ENCODE measurements at regions not wholly inside any gene's neighbourhood (a gene's known extent, or its start where the extent isn't known, plus 50 kb on each side); places are given as distances from the start of the nearest gene placed in this dataset.
"Not testable (repeated sequence)": the region's sequence is repeated elsewhere in the genome, so short reads cannot be mapped to it uniquely, and the experiment has no call there.

DNA sequence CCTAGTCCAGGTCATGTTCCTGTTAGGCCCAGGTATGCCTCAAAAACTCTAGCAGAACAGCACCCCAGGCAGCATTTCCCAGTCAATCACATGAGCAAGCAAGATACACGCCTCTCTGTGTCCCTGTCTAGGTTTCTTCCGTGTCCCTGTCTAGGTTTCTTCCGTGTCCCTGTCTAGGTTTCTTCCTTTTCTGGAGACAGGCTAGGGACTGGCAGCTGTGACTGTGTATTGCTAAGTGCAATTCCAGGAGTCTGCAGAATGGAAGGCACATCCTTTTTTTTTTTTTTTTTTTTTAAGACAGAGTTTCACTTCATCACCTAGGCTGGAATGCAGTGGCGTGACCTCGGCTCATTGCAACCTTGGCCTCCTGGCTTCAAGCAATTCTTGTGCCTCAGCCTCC lies 77.6 kb downstream of the SETD4 start:
- H3K4me3 ChIP-seq (ENCODE audit: low read depth, low read length), result no peak overlapping the region
- no peaks in the 10 kb centered on the region for H3K27me3 ChIP-seq (ENCODE audit: control insufficient read depth, insufficient read depth, low read length)
- H3K9ac ChIP-seq (ENCODE audit: low read depth, low read length), result no peak overlapping the region
- H3K36me3 ChIP-seq (ENCODE audit: control insufficient read depth, insufficient read depth, low read length), result no peaks in the 10 kb centered on the region
- peaks cover 7% of the 10 kb centered on the region; the same call in 1 of the 2 replicates for H3K9me3 ChIP-seq (ENCODE audit: control insufficient read depth, insufficient read depth, low read length)
- H3K27ac ChIP-seq (ENCODE audit: low read depth, low read length), result no peak overlapping the region
- no peaks in the 10 kb centered on the region for H3K4me1 ChIP-seq (ENCODE audit: control insufficient read depth, insufficient read depth, low read length)

DNA sequence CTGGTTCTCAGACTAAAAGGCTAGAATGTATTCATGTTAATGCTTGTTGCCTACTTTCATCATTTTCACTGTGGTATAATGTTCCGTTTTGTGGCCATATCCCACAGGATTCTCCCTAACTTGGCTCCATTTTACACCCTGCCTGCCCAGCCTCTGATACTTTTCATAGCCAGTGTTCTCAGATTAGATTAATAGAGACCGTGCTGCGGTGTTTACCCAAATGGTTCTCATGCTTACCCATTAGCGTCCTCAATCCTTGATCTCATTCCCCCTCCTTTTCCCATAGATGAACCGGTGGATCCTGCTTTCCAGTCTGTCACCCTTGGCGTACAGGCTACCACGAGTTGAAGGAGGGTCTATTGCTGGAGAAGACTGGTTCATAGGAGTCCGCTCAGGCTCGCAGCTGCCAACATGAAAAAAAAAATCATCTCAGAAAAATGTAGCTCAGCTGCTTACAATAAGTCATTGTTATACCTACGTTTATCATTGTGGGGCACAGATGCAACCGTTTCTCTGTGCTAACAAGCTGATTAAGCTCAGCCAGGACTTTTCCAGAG lies 78.7 kb downstream of the SETD4 start:
- H3K9ac ChIP-seq (ENCODE audit: low read depth, low read length), result no peak overlapping the region
- H3K4me3 ChIP-seq (ENCODE audit: low read depth, low read length), result no peak overlapping the region
- no peaks in the 10 kb centered on the region for H3K36me3 ChIP-seq (ENCODE audit: control insufficient read depth, insufficient read depth, low read length)
- no peak overlapping the region for H3K27ac ChIP-seq (ENCODE audit: low read depth, low read length)
- no peaks in the 10 kb centered on the region for H3K4me1 ChIP-seq (ENCODE audit: control insufficient read depth, insufficient read depth, low read length)
- H3K9me3 ChIP-seq (ENCODE audit: control insufficient read depth, insufficient read depth, low read length), result peaks cover 10% of the 10 kb centered on the region; the same call in 1 of the 2 replicates
- H3K27me3 ChIP-seq (ENCODE audit: control insufficient read depth, insufficient read depth, low read length), result no peaks in the 10 kb centered on the region

DNA sequence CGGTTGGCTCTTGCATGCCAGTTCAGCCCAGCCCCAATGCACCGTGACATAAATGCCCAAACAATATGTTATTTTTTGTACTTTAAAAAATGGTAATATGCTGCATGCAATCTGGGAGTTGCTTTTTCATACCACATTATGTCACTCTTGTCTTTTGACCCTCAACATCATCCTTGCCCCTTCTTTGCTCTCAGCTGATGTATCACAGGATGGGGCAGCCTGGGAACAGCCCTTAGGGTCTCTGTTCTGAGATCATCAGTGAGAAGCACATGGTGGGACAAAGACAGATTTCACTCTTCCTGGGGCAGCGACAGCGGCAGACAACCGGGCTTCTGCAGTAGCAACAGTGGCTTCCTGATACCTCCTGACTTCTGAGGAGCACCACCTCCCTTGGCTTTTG lies 79.5 kb downstream of the SETD4 start:
- peaks cover 10% of the 10 kb centered on the region; the same call in 1 of the 2 replicates for H3K9me3 ChIP-seq (ENCODE audit: control insufficient read depth, insufficient read depth, low read length)
- H3K27me3 ChIP-seq (ENCODE audit: control insufficient read depth, insufficient read depth, low read length), result no peaks in the 10 kb centered on the region
- no peak overlapping the region for H3K27ac ChIP-seq (ENCODE audit: low read depth, low read length)
- H3K36me3 ChIP-seq (ENCODE audit: control insufficient read depth, insufficient read depth, low read length), result no peaks in the 10 kb centered on the region
- H3K4me1 ChIP-seq (ENCODE audit: control insufficient read depth, insufficient read depth, low read length), result no peaks in the 10 kb centered on the region
- H3K4me3 ChIP-seq (ENCODE audit: low read depth, low read length), result no peak overlapping the region
- no peak overlapping the region for H3K9ac ChIP-seq (ENCODE audit: low read depth, low read length)

DNA sequence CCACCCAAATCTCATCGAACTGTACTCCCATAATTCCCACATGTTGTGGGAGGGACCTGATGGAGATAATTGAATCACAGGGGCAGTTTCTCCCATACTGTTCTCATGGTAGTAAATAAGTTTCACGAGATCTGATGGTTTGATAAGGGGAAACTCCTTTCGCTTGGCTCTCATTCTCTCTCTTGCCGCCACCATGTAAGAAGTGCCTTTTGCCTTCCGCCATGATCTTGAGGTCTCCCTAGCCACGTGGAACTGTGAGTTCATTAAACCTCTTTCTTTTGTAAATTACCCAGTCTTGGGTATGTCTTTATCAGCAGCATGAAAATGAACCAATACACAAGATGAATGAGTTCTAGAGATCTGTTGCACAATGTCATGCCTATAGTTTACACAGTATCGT lies 82.5 kb downstream of the SETD4 start:
- H3K4me1 ChIP-seq (ENCODE audit: control insufficient read depth, insufficient read depth, low read length); H3K9ac ChIP-seq (ENCODE audit: low read depth, low read length); H3K27me3 ChIP-seq (ENCODE audit: control insufficient read depth, insufficient read depth, low read length); H3K27ac ChIP-seq (ENCODE audit: low read depth, low read length); H3K4me3 ChIP-seq (ENCODE audit: low read depth, low read length); H3K36me3 ChIP-seq (ENCODE audit: control insufficient read depth, insufficient read depth, low read length): not testable (repeated sequence)
- H3K9me3 ChIP-seq (ENCODE audit: control insufficient read depth, insufficient read depth, low read length), result peaks cover 10% of the 10 kb centered on the region; the same call in 1 of the 2 replicates

DNA sequence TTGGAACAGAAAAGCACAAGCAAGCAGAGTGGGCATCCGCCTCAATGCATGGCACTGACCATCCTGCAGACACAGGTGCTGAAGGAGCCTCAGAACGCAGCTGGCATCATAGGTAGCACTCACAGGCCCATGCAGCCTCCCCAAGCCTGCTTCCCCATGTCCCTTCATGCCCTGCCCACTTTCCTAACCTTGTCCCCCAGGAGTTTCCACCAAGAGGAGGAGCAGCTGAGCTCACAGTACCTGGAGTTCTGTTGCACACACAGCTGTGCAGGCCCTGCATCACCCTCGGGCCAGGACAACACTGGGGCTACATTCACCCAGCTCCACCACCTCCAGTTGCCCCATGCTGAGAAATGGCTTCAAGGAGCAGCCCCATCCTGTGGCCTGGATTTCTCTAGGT lies 83.4 kb downstream of the SETD4 start:
- no peaks in the 10 kb centered on the region for H3K36me3 ChIP-seq (ENCODE audit: control insufficient read depth, insufficient read depth, low read length)
- H3K4me1 ChIP-seq (ENCODE audit: control insufficient read depth, insufficient read depth, low read length), result no peaks in the 10 kb centered on the region
- H3K27me3 ChIP-seq (ENCODE audit: control insufficient read depth, insufficient read depth, low read length), result no peaks in the 10 kb centered on the region
- H3K9me3 ChIP-seq (ENCODE audit: control insufficient read depth, insufficient read depth, low read length), result peaks cover 10% of the 10 kb centered on the region; the same call in 1 of the 2 replicates
- no peak overlapping the region for H3K4me3 ChIP-seq (ENCODE audit: low read depth, low read length)
- H3K27ac ChIP-seq (ENCODE audit: low read depth, low read length), result no peak overlapping the region
- H3K9ac ChIP-seq (ENCODE audit: low read depth, low read length), result no peak overlapping the region

DNA sequence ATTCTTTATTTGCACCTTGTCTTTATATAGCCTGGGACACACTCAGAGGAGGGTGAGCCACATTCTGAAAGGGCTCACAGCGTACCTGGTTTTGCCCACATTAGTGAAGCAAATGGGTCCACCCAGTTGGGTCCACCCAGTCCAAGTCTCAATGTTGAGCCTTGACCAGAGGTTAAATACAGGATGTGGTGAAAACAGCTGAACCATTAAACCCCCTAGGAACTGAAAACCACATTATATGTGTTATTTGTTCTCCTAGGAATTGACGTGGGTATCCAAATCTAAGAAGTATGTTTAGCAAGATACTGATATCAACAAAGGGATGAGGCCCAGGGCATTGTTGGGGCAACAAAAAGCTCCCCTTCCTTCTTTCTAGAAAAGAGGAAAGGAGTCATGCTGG lies 83.8 kb downstream of the SETD4 start:
- no peaks in the 10 kb centered on the region for H3K36me3 ChIP-seq (ENCODE audit: control insufficient read depth, insufficient read depth, low read length)
- no peaks in the 10 kb centered on the region for H3K4me1 ChIP-seq (ENCODE audit: control insufficient read depth, insufficient read depth, low read length)

DNA sequence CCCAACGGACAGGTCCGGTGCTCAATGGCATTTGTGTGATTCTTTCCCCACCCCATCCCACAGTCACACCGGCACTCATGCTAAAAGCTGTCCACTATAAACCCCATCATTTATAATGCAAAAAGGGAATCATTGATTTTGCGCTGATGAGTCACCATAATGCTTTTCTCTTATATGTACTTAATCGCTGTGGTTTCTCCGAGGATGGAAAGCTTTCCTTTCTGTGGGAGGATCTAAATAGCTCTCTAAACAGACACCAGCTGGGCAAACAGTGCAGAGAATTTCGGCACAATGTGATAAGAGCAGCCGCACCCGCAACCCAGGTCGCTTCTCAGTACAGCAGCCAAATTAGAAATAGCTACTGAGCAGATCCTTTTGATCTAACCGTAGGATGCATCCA lies 85.6 kb downstream of the SETD4 start:
- H3K4me1 ChIP-seq (ENCODE audit: control insufficient read depth, insufficient read depth, low read length), result no peaks in the 10 kb centered on the region
- no peak overlapping the region for H3K9ac ChIP-seq (ENCODE audit: low read depth, low read length)
- H3K27me3 ChIP-seq (ENCODE audit: control insufficient read depth, insufficient read depth, low read length), result no peaks in the 10 kb centered on the region
- H3K4me3 ChIP-seq (ENCODE audit: low read depth, low read length), result no peak overlapping the region
- H3K36me3 ChIP-seq (ENCODE audit: control insufficient read depth, insufficient read depth, low read length), result no peaks in the 10 kb centered on the region
- H3K9me3 ChIP-seq (ENCODE audit: control insufficient read depth, insufficient read depth, low read length), result peaks cover 10% of the 10 kb centered on the region; the same call in 1 of the 2 replicates
- no peak overlapping the region for H3K27ac ChIP-seq (ENCODE audit: low read depth, low read length)

More for the DNA sequence above, 83.8 kb downstream of the SETD4 start:
- Histone ChIP-seq H3K27me3 (ENCODE audit: control insufficient read depth, insufficient read depth, low read length) (no peaks in the 10 kb centered on the region), H3K27ac (ENCODE audit: low read depth, low read length) (no peak overlapping the region), H3K4me3 (ENCODE audit: low read depth, low read length) (no peak overlapping the region), H3K9me3 (ENCODE audit: control insufficient read depth, insufficient read depth, low read length) (peaks cover 10% of the 10 kb centered on the region; the same call in 1 of the 2 replicates), H3K9ac (ENCODE audit: low read depth, low read length) (no peak overlapping the region)

DNA sequence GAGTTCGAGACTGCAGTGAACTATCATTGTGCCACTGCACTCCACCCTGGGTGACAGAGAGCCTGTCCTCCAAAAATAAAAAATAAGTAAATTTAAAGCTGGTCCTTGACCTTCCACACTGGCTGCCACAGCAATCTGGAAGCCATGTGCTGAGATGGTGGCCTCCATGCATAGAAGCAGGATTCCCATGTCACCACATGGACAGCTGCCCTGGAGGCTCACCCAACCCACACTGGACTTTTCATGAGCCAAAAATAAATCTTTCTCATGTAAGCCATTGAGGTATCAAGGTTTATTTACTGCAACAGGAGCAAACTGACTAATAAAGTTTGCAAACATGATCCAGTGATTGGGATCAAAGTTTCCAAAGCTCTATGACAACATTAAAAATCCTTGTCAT lies 88.5 kb downstream of the SETD4 start:
- H3K27me3 ChIP-seq (ENCODE audit: control insufficient read depth, insufficient read depth, low read length), result no peaks in the 10 kb centered on the region
- no peaks in the 10 kb centered on the region for H3K4me1 ChIP-seq (ENCODE audit: control insufficient read depth, insufficient read depth, low read length)
- no peaks in the 10 kb centered on the region for H3K9me3 ChIP-seq (ENCODE audit: control insufficient read depth, insufficient read depth, low read length)
- H3K4me3 ChIP-seq (ENCODE audit: low read depth, low read length), result no peak overlapping the region
- no peak overlapping the region for H3K27ac ChIP-seq (ENCODE audit: low read depth, low read length)
- H3K9ac ChIP-seq (ENCODE audit: low read depth, low read length), result no peak overlapping the region
- no peaks in the 10 kb centered on the region for H3K36me3 ChIP-seq (ENCODE audit: control insufficient read depth, insufficient read depth, low read length)

DNA sequence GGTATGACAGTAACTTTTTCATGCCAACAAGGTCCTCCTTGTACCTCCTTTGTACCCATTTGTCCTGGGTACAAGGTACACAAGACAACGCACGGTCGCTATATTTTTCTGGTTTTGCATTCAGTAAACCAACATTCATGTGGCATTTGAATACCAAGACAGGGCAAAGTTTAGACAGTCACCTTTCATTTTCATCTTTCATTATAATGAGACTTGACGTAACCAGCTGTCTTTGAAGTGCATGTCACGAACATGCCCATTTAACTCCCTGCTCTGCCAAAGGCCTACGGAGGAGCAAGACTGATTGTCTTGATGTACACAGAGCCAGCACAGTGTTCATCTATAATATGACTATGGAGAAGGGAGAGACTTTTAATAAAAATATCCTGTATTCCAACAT lies 91.0 kb downstream of the SETD4 start:
- Histone ChIP-seq H3K4me3 (ENCODE audit: low read depth, low read length) (no peak overlapping the region), H3K4me1 (ENCODE audit: control insufficient read depth, insufficient read depth, low read length) (no peaks in the 10 kb centered on the region), H3K9ac (ENCODE audit: low read depth, low read length) (no peak overlapping the region), H3K36me3 (ENCODE audit: control insufficient read depth, insufficient read depth, low read length) (no peaks in the 10 kb centered on the region), H3K27ac (ENCODE audit: low read depth, low read length) (no peak overlapping the region), H3K9me3 (ENCODE audit: control insufficient read depth, insufficient read depth, low read length) (no peaks in the 10 kb centered on the region), H3K27me3 (ENCODE audit: control insufficient read depth, insufficient read depth, low read length) (no peaks in the 10 kb centered on the region)

DNA sequence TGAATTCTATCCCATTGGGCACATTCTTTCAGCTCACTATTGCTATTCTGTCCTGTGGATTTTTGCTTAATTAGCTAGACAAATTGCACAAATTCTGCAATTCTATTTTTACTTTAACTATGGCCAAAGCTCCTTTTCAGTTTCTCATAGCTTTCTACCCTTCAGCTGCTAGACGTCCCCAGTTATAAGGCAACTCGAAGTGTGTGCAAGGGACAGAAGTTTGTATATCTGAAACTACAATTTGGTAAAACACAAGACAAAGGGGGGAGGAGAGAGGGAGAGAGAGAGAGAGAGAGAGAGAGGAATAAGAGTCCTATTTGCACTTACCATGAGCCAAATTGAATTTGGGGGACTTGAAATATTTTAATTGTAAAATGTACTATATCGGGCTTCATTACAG lies 91.8 kb downstream of the SETD4 start:
- H3K9me3 ChIP-seq (ENCODE audit: control insufficient read depth, insufficient read depth, low read length), result no peaks in the 10 kb centered on the region
- no peaks in the 10 kb centered on the region for H3K4me1 ChIP-seq (ENCODE audit: control insufficient read depth, insufficient read depth, low read length)
- H3K4me3 ChIP-seq (ENCODE audit: low read depth, low read length), result no peak overlapping the region
- H3K27ac ChIP-seq (ENCODE audit: low read depth, low read length), result no peak overlapping the region
- H3K36me3 ChIP-seq (ENCODE audit: control insufficient read depth, insufficient read depth, low read length), result no peaks in the 10 kb centered on the region
- H3K27me3 ChIP-seq (ENCODE audit: control insufficient read depth, insufficient read depth, low read length), result no peaks in the 10 kb centered on the region
- H3K9ac ChIP-seq (ENCODE audit: low read depth, low read length), result no peak overlapping the region

DNA sequence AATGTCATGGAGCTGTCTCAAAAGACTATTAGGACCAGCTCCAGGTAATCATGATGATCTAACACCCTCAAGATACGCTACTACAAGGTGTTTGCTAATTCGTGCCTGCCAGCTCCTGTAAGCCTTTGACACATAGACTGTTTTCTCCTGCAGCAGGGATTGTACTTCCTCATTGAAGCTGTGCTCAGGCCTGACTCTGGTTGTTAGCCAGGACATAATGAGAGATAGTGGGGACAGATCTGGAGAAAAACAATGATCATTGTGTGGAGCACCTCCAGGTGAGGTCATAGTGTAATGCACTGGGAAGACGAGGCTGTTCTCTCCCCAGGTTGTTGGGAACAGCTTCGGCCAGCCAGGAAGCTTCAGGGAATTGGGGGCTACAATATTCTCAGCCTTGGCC lies 94.6 kb downstream of the SETD4 start:
- Histone ChIP-seq H3K4me3 (ENCODE audit: low read depth, low read length) (no peak overlapping the region), H3K9ac (ENCODE audit: low read depth, low read length) (no peak overlapping the region), H3K9me3 (ENCODE audit: control insufficient read depth, insufficient read depth, low read length) (no peaks in the 10 kb centered on the region), H3K27me3 (ENCODE audit: control insufficient read depth, insufficient read depth, low read length) (no peaks in the 10 kb centered on the region), H3K36me3 (ENCODE audit: control insufficient read depth, insufficient read depth, low read length) (no peaks in the 10 kb centered on the region), H3K27ac (ENCODE audit: low read depth, low read length) (no peak overlapping the region), H3K4me1 (ENCODE audit: control insufficient read depth, insufficient read depth, low read length) (no peaks in the 10 kb centered on the region)

All from HUES48 (cell line).